ENCODE measurements at regions not wholly inside any gene's neighbourhood (a gene's known extent, or its start where the extent isn't known, plus 50 kb on each side); places are given as distances from the start of the nearest gene placed in this dataset.

GRCh38 chr3:126284258-126284904 lies 72.8 kb downstream of the KLF15 start:
- TF ChIP-seq TAF1 (conservative IDR thresholded peaks at IDR 0.05): no peak
- no peak for TF ChIP-seq CTCF (IDR thresholded peaks at IDR 0.05; ENCODE audit: low read depth, low read length, missing input control)
- TF ChIP-seq SP1 (IDR thresholded peaks at IDR 0.05): no peak
- no peak for TF ChIP-seq RAD21 (IDR thresholded peaks at IDR 0.05)
- no peak for TF ChIP-seq ZBTB33 (IDR thresholded peaks at IDR 0.05)
- TF ChIP-seq YY1 (IDR thresholded peaks at IDR 0.05): no peak
- no peak for TF ChIP-seq GABPA (IDR thresholded peaks at IDR 0.05 in 1 of 2, conservative IDR thresholded peaks at IDR 0.05 in 1 of 2)
- TF ChIP-seq REST (IDR thresholded peaks at IDR 0.05): no peak
- no peak for TF ChIP-seq RXRA (IDR thresholded peaks at IDR 0.05)
- no peak for TF ChIP-seq ATF3 (IDR thresholded peaks at IDR 0.05)
